Neural cell (in vitro differentiated cells): ENCODE measurements at regions not wholly inside any gene's neighbourhood (a gene's known extent, or its start where the extent isn't known, plus 50 kb on each side); places are given as distances from the start of the nearest gene placed in this dataset.

Source experiments
- CTCF ChIP-seq: fragments of 450-650 bp; IDR thresholded peaks from 2 replicates; pipeline ENCODE4 v1.5.1; 2014; ENCODE audit warnings: antibody characterized with exemption, mild to moderate bottlenecking, moderate library complexity; ENCODE audit not compliant: poor library complexity, severe bottlenecking
- EZH2 ChIP-seq: fragments of 200-600, 300-800 bp; shearing (Covaris generic), sonication (generic); IDR thresholded peaks from 2 replicates; pipeline ENCODE4 v1.6.1; 2014; ENCODE audit warnings: antibody characterized with exemption, low read length, borderline replicate concordance, mild to moderate bottlenecking; ENCODE audit not compliant: insufficient read depth, poor library complexity, severe bottlenecking
- MXI1 ChIP-seq: fragments of 450-650 bp; conservative IDR thresholded peaks from 2 replicates; pipeline ENCODE4 v1.6.1; 2014; ENCODE audit warnings: antibody characterized with exemption, mild to moderate bottlenecking; ENCODE audit not compliant: poor library complexity, severe bottlenecking
- POLR2AphosphoS5 ChIP-seq: IDR thresholded peaks from 2 replicates; pipeline ENCODE4 v1.6.1; 2012
- REST ChIP-seq: IDR thresholded peaks from 2 replicates; pipeline ENCODE4 v1.6.1; 2012; ENCODE audit warnings: borderline replicate concordance
- SMC3 ChIP-seq: fragments of 450-650 bp; conservative IDR thresholded peaks from 2 replicates; pipeline ENCODE4 v1.6.1; 2014; ENCODE audit warnings: antibody characterized with exemption, mild to moderate bottlenecking, moderate library complexity; ENCODE audit not compliant: poor library complexity

GRCh38 chr2:228658998-228659397 is 477.5 kb upstream of the SPHKAP start:
- TF ChIP-seq REST (no peak), CTCF (no peak), POLR2AphosphoS5 (no peak), SMC3 (no peak), MXI1 (no peak), EZH2 (no peak)
